ENCODE measurements at regions not wholly inside any gene's neighbourhood (a gene's known extent, or its start where the extent isn't known, plus 50 kb on each side); places are given as distances from the start of the nearest gene placed in this dataset.

- Mint-ChIP-seq H3K27me3 (ENCODE audit: insufficient read depth, unreplicated experiment) (no peaks in the 10 kb centered on the region), H3K36me3 (ENCODE audit: insufficient read depth, unreplicated experiment) (no peaks in the 10 kb centered on the region), H3K4me3 (ENCODE audit: unreplicated experiment) (no peak overlapping the region), H3K4me1 (ENCODE audit: low read depth, unreplicated experiment) (no peaks in the 10 kb centered on the region), H3K27ac (ENCODE audit: unreplicated experiment) (no peak overlapping the region), H3K9me3 (ENCODE audit: unreplicated experiment) (peaks cover 15% of the 10 kb centered on the region)
- ChIA-PET POLR2A (no interaction called here), CTCF (no interaction called here)
- TF ChIP-seq, protein P1, sequence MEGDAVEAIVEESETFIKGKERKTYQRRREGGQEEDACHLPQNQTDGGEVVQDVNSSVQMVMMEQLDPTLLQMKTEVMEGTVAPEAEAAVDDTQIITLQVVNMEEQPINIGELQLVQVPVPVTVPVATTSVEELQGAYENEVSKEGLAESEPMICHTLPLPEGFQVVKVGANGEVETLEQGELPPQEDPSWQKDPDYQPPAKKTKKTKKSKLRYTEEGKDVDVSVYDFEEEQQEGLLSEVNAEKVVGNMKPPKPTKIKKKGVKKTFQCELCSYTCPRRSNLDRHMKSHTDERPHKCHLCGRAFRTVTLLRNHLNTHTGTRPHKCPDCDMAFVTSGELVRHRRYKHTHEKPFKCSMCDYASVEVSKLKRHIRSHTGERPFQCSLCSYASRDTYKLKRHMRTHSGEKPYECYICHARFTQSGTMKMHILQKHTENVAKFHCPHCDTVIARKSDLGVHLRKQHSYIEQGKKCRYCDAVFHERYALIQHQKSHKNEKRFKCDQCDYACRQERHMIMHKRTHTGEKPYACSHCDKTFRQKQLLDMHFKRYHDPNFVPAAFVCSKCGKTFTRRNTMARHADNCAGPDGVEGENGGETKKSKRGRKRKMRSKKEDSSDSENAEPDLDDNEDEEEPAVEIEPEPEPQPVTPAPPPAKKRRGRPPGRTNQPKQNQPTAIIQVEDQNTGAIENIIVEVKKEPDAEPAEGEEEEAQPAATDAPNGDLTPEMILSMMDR (IDR thresholded peaks at IDR 0.05; ENCODE audit: insufficient read depth in 1 of 2, low read depth in 1 of 2, low read length in 1 of 2, severe bottlenecking in 1 of 2, unreplicated experiment in 1 of 2), result no peak
- Histone ChIP-seq H3K4me3 (ENCODE audit: low read depth, low read length) (no peak overlapping the region), H3K9me3 (peaks cover 6% of the 10 kb centered on the region; the same call in 1 of the 2 replicates), H3K36me3 (ENCODE audit: control insufficient read depth, insufficient read depth, low read length) (no peaks in the 10 kb centered on the region), H3K27me3 (replicated peaks; ENCODE audit: control insufficient read depth, insufficient read depth, low read length) (no peaks in the 10 kb centered on the region), H3K4me1 (no peaks in the 10 kb centered on the region)
- no TSS peak for BruUV-seq (replicated peaks)
- DNase-seq, result no peak
- intact Hi-C loops (cut with micrococcal nuclease; ENCODE audit: unreplicated experiment), result no loop called here
Observed at GRCh38 chr14:62443796-62444195, 601.5 kb downstream of the KCNH5 start.

- Mint-ChIP-seq H3K27me3 (ENCODE audit: insufficient read depth, unreplicated experiment) (no peaks in the 10 kb centered on the region), H3K4me3 (ENCODE audit: unreplicated experiment) (no peak overlapping the region), H3K27ac (ENCODE audit: unreplicated experiment) (no peak overlapping the region), H3K36me3 (ENCODE audit: insufficient read depth, unreplicated experiment) (no peaks in the 10 kb centered on the region), H3K4me1 (ENCODE audit: low read depth, unreplicated experiment) (no peaks in the 10 kb centered on the region), H3K9me3 (ENCODE audit: unreplicated experiment) (no peaks in the 10 kb centered on the region)
- no peaks in the 10 kb centered on the region for H3K27me3 ChIP-seq (replicated peaks; ENCODE audit: control insufficient read depth, insufficient read depth, low read length)
- BruUV-seq (replicated peaks), result no TSS peak
- POLR2A ChIA-PET, result no interaction called here
- no peak for DNase-seq
- TF ChIP-seq, protein P1 (IDR thresholded peaks at IDR 0.05; ENCODE audit: insufficient read depth in 1 of 2, low read depth in 1 of 2, low read length in 1 of 2, severe bottlenecking in 1 of 2, unreplicated experiment in 1 of 2), result no peak
- intact Hi-C loops (cut with micrococcal nuclease; ENCODE audit: unreplicated experiment), result no loop called here
- H3K4me3 ChIP-seq (ENCODE audit: low read depth, low read length), result no peak overlapping the region
- no peaks in the 10 kb centered on the region for H3K4me1 ChIP-seq
- H3K9me3 ChIP-seq, result peaks cover 4% of the 10 kb centered on the region; the same call in 1 of the 2 replicates
- CTCF ChIA-PET, result no interaction called here
- no peaks in the 10 kb centered on the region for H3K36me3 ChIP-seq (ENCODE audit: control insufficient read depth, insufficient read depth, low read length)
Observed at GRCh38 chr14:62445570-62445969, 599.7 kb downstream of the KCNH5 start.

DNA sequence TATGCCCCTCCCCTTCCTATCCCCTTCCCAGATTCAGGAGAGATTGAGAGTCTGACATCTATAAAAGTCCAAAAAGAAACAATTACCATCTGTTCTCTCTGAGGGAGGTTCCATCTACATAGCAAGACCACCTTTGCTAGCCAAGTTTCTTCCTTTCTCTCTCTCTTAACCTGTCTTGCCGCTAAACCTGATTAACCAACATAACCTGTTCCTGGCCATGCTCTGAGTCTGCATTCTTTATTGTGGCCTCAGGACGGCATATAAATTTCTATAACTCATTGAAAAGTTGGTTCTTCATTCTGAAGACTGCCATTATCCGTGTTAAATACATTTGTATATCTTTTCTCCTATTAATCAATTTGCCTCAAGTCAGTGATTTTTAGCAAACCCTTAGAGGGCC is 594.0 kb downstream of the KCNH5 start:
- ChIA-PET CTCF (no interaction called here), POLR2A (no interaction called here)
- DNase-seq, result no peak
- no peaks in the 10 kb centered on the region for H3K4me1 Mint-ChIP-seq (ENCODE audit: low read depth, unreplicated experiment)
- TF ChIP-seq, protein P1 (IDR thresholded peaks at IDR 0.05; ENCODE audit: insufficient read depth in 1 of 2, low read depth in 1 of 2, low read length in 1 of 2, severe bottlenecking in 1 of 2, unreplicated experiment in 1 of 2), result no peak
- no peak overlapping the region for H3K4me3 Mint-ChIP-seq (ENCODE audit: unreplicated experiment)
- no peaks in the 10 kb centered on the region for H3K9me3 Mint-ChIP-seq (ENCODE audit: unreplicated experiment)
- no TSS peak for BruUV-seq (replicated peaks)
- no peaks in the 10 kb centered on the region for H3K36me3 Mint-ChIP-seq (ENCODE audit: insufficient read depth, unreplicated experiment)
- no peaks in the 10 kb centered on the region for H3K27me3 ChIP-seq (replicated peaks; ENCODE audit: control insufficient read depth, insufficient read depth, low read length)
- H3K27ac Mint-ChIP-seq (ENCODE audit: unreplicated experiment), result no peak overlapping the region
- H3K4me1 ChIP-seq, result no peaks in the 10 kb centered on the region
- no peaks in the 10 kb centered on the region for H3K27me3 Mint-ChIP-seq (ENCODE audit: insufficient read depth, unreplicated experiment)
- H3K4me3 ChIP-seq (ENCODE audit: low read depth, low read length), result no peak overlapping the region
- intact Hi-C loops (cut with micrococcal nuclease; ENCODE audit: unreplicated experiment), result no loop called here
- H3K9me3 ChIP-seq, result no peaks in the 10 kb centered on the region
- H3K36me3 ChIP-seq (ENCODE audit: control insufficient read depth, insufficient read depth, low read length), result no peaks in the 10 kb centered on the region
